HG02798 (cell line): ENCODE measurements at regions not wholly inside any gene's neighbourhood (a gene's known extent, or its start where the extent isn't known, plus 50 kb on each side); places are given as distances from the start of the nearest gene placed in this dataset.

Experiments
- ATAC-seq: cut with Tn5 transposase; IDR thresholded peaks from one replicate; pipeline ENCODE4 v1.9.1; 2021; ENCODE audit warnings: mild to moderate bottlenecking; ENCODE audit not compliant: unreplicated experiment, poor library complexity

- no peak for ATAC-seq
Observed at GRCh38 chr5:160921423-160922285, 69.6 kb upstream of the ATP10B start.

GRCh38 chr5:160919626-160920025 lies 67.6 kb upstream of the ATP10B start:
- ATAC-seq = no peak

- ATAC-seq = no peak
Observed at GRCh38 chr5:160918386-160918785, 66.4 kb upstream of the ATP10B start.

GRCh38 chr5:160906090-160906489 lies 54.1 kb upstream of the ATP10B start:
- ATAC-seq = no peak

- peak; percentile 31 for ATAC-seq
Observed at GRCh38 chr5:160905285-160905684, 53.3 kb upstream of the ATP10B start.

GRCh38 chr5:160904591-160904990 lies 52.6 kb upstream of the ATP10B start:
- ATAC-seq = no peak

- ATAC-seq = no peak
Observed at GRCh38 chr5:160903551-160903950, 51.5 kb upstream of the ATP10B start.

GRCh38 chr5:160903076-160903475 lies 51.1 kb upstream of the ATP10B start:
- ATAC-seq = no peak
